Liver (tissue), 8 donors: ENCODE measurements at regions not wholly inside any gene's neighbourhood (a gene's known extent, or its start where the extent isn't known, plus 50 kb on each side); places are given as distances from the start of the nearest gene placed in this dataset.

Experiments used
- DNase-seq: peaks from one replicate; pipeline ENCODE4 v3.0.0-alpha.2; 2017; ENCODE audit warnings: low spot score
- H3K27ac ChIP-seq, 2 donors: one replicate each; pipeline ENCODE4 v1.7.0; 2013; ENCODE audit warnings: inconsistent platforms in 2 of 2, low read length in 2 of 2, control low read depth in 1 of 2, low read depth in 1 of 2, mild to moderate bottlenecking in 1 of 2
- H3K27me3 ChIP-seq, 4 donors: one replicate each; pipeline versions ENCODE4 v1.6.1 to v1.7.0; 2013; ENCODE audit warnings: low read length in 3 of 4, inconsistent platforms in 1 of 4, mild to moderate bottlenecking in 1 of 4, moderate library complexity in 1 of 4; ENCODE audit not compliant: control insufficient read depth in 4 of 4, insufficient read depth in 4 of 4
- H3K36me3 ChIP-seq, 4 donors: one replicate each; pipeline versions ENCODE4 v1.6.1 to v1.7.0; 2013; ENCODE audit warnings: low read length in 3 of 4, mild to moderate bottlenecking in 3 of 4, low read depth in 1 of 4, moderate library complexity in 1 of 4; ENCODE audit not compliant: control insufficient read depth in 4 of 4, insufficient read depth in 3 of 4
- H3K4me1 ChIP-seq, 4 donors: one replicate each; pipeline versions ENCODE4 v1.6.1 to v1.7.0; 2013; ENCODE audit warnings: low read length in 3 of 4, mild to moderate bottlenecking in 3 of 4, moderate library complexity in 1 of 4; ENCODE audit not compliant: control insufficient read depth in 4 of 4, insufficient read depth in 4 of 4
- H3K4me3 ChIP-seq, 3 donors: one replicate each; pipeline versions ENCODE4 v1.6.1 to v1.7.0; 2013; ENCODE audit warnings: low read length in 3 of 3, control low read depth in 1 of 3, low read depth in 1 of 3, mild to moderate bottlenecking in 1 of 3
- H3K9ac ChIP-seq, 2 donors: one replicate each; pipeline ENCODE4 v1.7.0; 2013; ENCODE audit warnings: low read length in 2 of 2, mild to moderate bottlenecking in 2 of 2, moderate library complexity in 2 of 2, control low read depth in 1 of 2, low read depth in 1 of 2
- H3K9me3 ChIP-seq, 4 donors: one replicate each; pipeline versions ENCODE4 v1.6.1 to v1.7.0; 2013; ENCODE audit warnings: low read length in 3 of 4; ENCODE audit not compliant: control insufficient read depth in 4 of 4
- ATF3 ChIP-seq: IDR thresholded peaks from 2 replicates; pipeline ENCODE4 v1.6.1; 2016; ENCODE audit warnings: antibody characterized with exemption
- EGR1 ChIP-seq, 2 donors: IDR thresholded peaks; 2 replicates each; pipeline ENCODE4 v1.6.1; 2016 to 2018; ENCODE audit warnings: antibody characterized with exemption in 2 of 2, low read depth in 2 of 2
- FOXA1 ChIP-seq: IDR thresholded peaks from 2 replicates; pipeline ENCODE4 v1.6.1; 2016; ENCODE audit warnings: antibody characterized with exemption
- FOXA2 ChIP-seq: IDR thresholded peaks from 2 replicates; pipeline ENCODE4 v1.6.1; 2016; ENCODE audit warnings: antibody characterized with exemption
- GABPA ChIP-seq, 2 donors: IDR thresholded peaks in 1 of 2; conservative IDR thresholded peaks in 1 of 2; 2 replicates each; pipeline ENCODE4 v1.6.1; 2016; ENCODE audit warnings: antibody characterized with exemption in 2 of 2, mild to moderate bottlenecking in 1 of 2, moderate library complexity in 1 of 2
- HNF4A ChIP-seq, 2 donors: conservative IDR thresholded peaks; 2 replicates each; pipeline ENCODE4 v1.6.1; 2016; ENCODE audit warnings: antibody characterized with exemption in 2 of 2, mild to moderate bottlenecking in 2 of 2
- HNF4G ChIP-seq: IDR thresholded peaks from 2 replicates; pipeline ENCODE4 v1.6.1; 2016; ENCODE audit warnings: antibody characterized with exemption
- JUND ChIP-seq, 2 donors: IDR thresholded peaks; 2 replicates each; pipeline ENCODE4 v1.6.1; 2016; ENCODE audit warnings: antibody characterized with exemption in 2 of 2
- MAX ChIP-seq: IDR thresholded peaks from 2 replicates; pipeline ENCODE4 v1.6.1; 2016; ENCODE audit warnings: antibody characterized with exemption
- NR2F2 ChIP-seq: IDR thresholded peaks from 2 replicates; pipeline ENCODE4 v1.6.1; 2016; ENCODE audit warnings: antibody characterized with exemption
- RAD21 ChIP-seq, 2 donors: IDR thresholded peaks; 2 replicates each; pipeline ENCODE4 v1.6.1; 2016; ENCODE audit warnings: antibody characterized with exemption in 2 of 2, mild to moderate bottlenecking in 2 of 2
- REST ChIP-seq: IDR thresholded peaks from 2 replicates; pipeline ENCODE4 v1.6.1; 2016; ENCODE audit warnings: antibody characterized with exemption, mild to moderate bottlenecking
- RXRA ChIP-seq, 2 donors: IDR thresholded peaks; 2 replicates each; pipeline ENCODE4 v1.6.1; 2017 to 2018; ENCODE audit warnings: antibody characterized with exemption in 2 of 2, mild to moderate bottlenecking in 1 of 2
- SP1 ChIP-seq: IDR thresholded peaks from 2 replicates; pipeline ENCODE4 v1.6.1; 2018; ENCODE audit warnings: antibody characterized with exemption, mild to moderate bottlenecking
- TAF1 ChIP-seq: conservative IDR thresholded peaks from 2 replicates; pipeline ENCODE4 v1.6.1; 2016; ENCODE audit warnings: antibody characterized with exemption, mild to moderate bottlenecking
- YY1 ChIP-seq: IDR thresholded peaks from 2 replicates; pipeline ENCODE4 v1.6.1; 2016; ENCODE audit warnings: antibody characterized with exemption, mild to moderate bottlenecking
- WGBS: extraction: QIAGEN DNeasy Blood & Tissue Kit; methylation state at CpG from one replicate; pipeline ENCODE4 v1.1.7; 2013; 5-methylcytosine and 5-hydroxymethylcytosine counted together
- TF ChIP-seq, protein P1 (sequence below): fragments of 150-350 bp; IDR thresholded peaks from 2 replicates; pipeline ENCODE4 v1.5.1; 2017; ENCODE audit warnings: improper control_type of control experiment, low read depth, low read length; ENCODE audit not compliant: missing input control
- TF ChIP-seq, protein P2 (sequence below): IDR thresholded peaks from 2 replicates; pipeline ENCODE4 v1.6.1; 2016; ENCODE audit warnings: antibody characterized with exemption
- donor health status: healthy.
- donor health status: healthy.
- donor health status: healthy.
- donor health status: healthy.
- donor health status: healthy.

DNA sequence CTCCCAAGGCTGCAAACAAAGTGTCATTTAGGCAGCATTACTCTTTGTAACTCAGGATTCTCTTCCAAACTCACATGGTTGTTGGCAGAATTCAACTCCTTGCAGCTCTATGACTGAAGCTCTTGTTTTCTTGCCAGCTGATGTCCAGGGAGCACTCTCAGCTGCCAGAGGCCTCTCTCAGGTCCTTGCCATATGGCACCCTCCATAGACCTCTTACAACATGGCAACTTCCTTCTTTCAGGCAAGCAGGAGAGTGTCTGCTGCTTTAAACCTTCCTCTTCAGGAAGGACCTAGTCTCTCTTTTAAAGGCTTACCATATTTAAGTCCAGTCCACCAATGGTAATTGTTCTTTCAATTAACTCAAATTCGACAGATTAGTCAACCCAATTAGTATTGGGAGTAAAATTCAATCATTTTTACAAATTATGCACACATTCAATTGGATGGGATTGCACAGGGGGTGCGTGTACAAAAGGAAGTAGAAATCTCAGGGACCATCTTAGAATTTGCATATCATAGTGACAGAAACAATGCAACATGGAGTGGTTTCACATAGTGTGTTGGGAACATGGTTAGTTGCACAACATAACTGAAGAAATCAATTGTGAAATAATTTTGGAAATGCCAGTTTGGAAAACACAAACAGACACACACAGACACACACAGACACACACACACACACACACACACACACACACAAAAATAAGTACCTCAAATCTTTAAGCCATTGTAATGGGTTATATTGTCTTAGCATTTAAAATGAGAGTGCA lies 893.5 kb upstream of the ZEB2 start:
- DNase-seq: no peak
- WGBS: 55% methylated on average over 2 of the region's 2 CpGs
- Histone ChIP-seq H3K9ac (no peak overlapping the region), H3K4me3 (no peak overlapping the region), H3K27me3 (no peaks in the 10 kb centered on the region), H3K4me1 (no peaks in the 10 kb centered on the region), H3K9me3 (no peaks in the 10 kb centered on the region), H3K36me3 (no peaks in the 10 kb centered on the region), H3K27ac (no peak overlapping the region)
- TF ChIP-seq RAD21 (IDR thresholded peaks at IDR 0.05): no peak
- no peak for TF ChIP-seq FOXA1
- TF ChIP-seq RXRA (IDR thresholded peaks at IDR 0.05): no peak
- TF ChIP-seq HNF4G: no peak
- TF ChIP-seq, protein P1, sequence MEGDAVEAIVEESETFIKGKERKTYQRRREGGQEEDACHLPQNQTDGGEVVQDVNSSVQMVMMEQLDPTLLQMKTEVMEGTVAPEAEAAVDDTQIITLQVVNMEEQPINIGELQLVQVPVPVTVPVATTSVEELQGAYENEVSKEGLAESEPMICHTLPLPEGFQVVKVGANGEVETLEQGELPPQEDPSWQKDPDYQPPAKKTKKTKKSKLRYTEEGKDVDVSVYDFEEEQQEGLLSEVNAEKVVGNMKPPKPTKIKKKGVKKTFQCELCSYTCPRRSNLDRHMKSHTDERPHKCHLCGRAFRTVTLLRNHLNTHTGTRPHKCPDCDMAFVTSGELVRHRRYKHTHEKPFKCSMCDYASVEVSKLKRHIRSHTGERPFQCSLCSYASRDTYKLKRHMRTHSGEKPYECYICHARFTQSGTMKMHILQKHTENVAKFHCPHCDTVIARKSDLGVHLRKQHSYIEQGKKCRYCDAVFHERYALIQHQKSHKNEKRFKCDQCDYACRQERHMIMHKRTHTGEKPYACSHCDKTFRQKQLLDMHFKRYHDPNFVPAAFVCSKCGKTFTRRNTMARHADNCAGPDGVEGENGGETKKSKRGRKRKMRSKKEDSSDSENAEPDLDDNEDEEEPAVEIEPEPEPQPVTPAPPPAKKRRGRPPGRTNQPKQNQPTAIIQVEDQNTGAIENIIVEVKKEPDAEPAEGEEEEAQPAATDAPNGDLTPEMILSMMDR: no peak
- TF ChIP-seq YY1: no peak
- no peak for TF ChIP-seq NR2F2
- TF ChIP-seq JUND (IDR thresholded peaks at IDR 0.05): no peak
- TF ChIP-seq, protein P2, sequence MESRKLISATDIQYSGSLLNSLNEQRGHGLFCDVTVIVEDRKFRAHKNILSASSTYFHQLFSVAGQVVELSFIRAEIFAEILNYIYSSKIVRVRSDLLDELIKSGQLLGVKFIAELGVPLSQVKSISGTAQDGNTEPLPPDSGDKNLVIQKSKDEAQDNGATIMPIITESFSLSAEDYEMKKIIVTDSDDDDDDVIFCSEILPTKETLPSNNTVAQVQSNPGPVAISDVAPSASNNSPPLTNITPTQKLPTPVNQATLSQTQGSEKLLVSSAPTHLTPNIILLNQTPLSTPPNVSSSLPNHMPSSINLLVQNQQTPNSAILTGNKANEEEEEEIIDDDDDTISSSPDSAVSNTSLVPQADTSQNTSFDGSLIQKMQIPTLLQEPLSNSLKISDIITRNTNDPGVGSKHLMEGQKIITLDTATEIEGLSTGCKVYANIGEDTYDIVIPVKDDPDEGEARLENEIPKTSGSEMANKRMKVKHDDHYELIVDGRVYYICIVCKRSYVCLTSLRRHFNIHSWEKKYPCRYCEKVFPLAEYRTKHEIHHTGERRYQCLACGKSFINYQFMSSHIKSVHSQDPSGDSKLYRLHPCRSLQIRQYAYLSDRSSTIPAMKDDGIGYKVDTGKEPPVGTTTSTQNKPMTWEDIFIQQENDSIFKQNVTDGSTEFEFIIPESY: no peak
- TF ChIP-seq MAX: no peak
- TF ChIP-seq FOXA2: no peak
- TF ChIP-seq HNF4A (conservative IDR thresholded peaks at IDR 0.05): no peak
- TF ChIP-seq SP1: no peak
- no peak for TF ChIP-seq TAF1
- TF ChIP-seq GABPA (IDR thresholded peaks at IDR 0.05 in 1 of 2, conservative IDR thresholded peaks at IDR 0.05 in 1 of 2): no peak
- no peak for TF ChIP-seq ATF3
- TF ChIP-seq REST: no peak
- TF ChIP-seq EGR1 (IDR thresholded peaks at IDR 0.05; ENCODE audit: low read depth in 2 of 2): no peak
